CD14-positive monocyte (primary cell): ENCODE measurements at regions not wholly inside any gene's neighbourhood (a gene's known extent, or its start where the extent isn't known, plus 50 kb on each side); places are given as distances from the start of the nearest gene placed in this dataset.

Source experiments
- DNase-seq, 3 donors: peaks; one replicate each; pipeline ENCODE4 v3.0.0-alpha.2; 2011 to 2022
- H2AFZ ChIP-seq: 2 replicates; pipeline ENCODE4 v1.6.0; 2012; ENCODE audit warnings: mild to moderate bottlenecking, low read depth, low read length, inconsistent platforms; ENCODE audit not compliant: insufficient read depth, poor library complexity, severe bottlenecking
- H3K27ac ChIP-seq, 2 donors: 1 replicate in 1 of 2; 2 replicates in 1 of 2; pipeline ENCODE4 v1.5.1; 2012 to 2013; ENCODE audit warnings: low read length in 2 of 2, control low read depth in 1 of 2, inconsistent platforms in 1 of 2, low read depth in 1 of 2, mild to moderate bottlenecking in 1 of 2
- H3K27me3 ChIP-seq, 2 donors: one replicate each; pipeline versions ENCODE4 v1.6.0 to v1.6.1; 2011 to 2013; ENCODE audit warnings: low read length in 2 of 2; ENCODE audit not compliant: control insufficient read depth in 2 of 2, insufficient read depth in 2 of 2
- H3K36me3 ChIP-seq, 2 donors: replicated peaks in 1 of 2; 1 replicate in 1 of 2; 2 replicates in 1 of 2; pipeline versions ENCODE4 v1.5.1 to v1.6.1; 2012 to 2013; ENCODE audit warnings: low read length in 2 of 2, control low read depth in 1 of 2, inconsistent platforms in 1 of 2, mild to moderate bottlenecking in 1 of 2; ENCODE audit not compliant: insufficient read depth in 2 of 2, control insufficient read depth in 1 of 2
- H3K4me1 ChIP-seq, 2 donors: 1 replicate in 1 of 2; 2 replicates in 1 of 2; pipeline versions ENCODE4 v1.5.1 to v1.6.1; 2012 to 2013; ENCODE audit warnings: low read length in 2 of 2, control low read depth in 1 of 2, inconsistent platforms in 1 of 2, mild to moderate bottlenecking in 1 of 2, moderate library complexity in 1 of 2; ENCODE audit not compliant: insufficient read depth in 2 of 2, control insufficient read depth in 1 of 2
- H3K4me2 ChIP-seq: replicated peaks from 2 replicates; pipeline ENCODE3; 2012; ENCODE audit warnings: low read length, moderate library complexity, mild to moderate bottlenecking; ENCODE audit not compliant: poor library complexity, severe bottlenecking; ENCODE audit errors: extremely low read depth
- H3K4me3 ChIP-seq, 3 experiments: fragments of 200-600 bp in 1 of 3; sonication (generic) in 1 of 3; replicated peaks in 1 of 3; 1 replicate in 2 of 3; 2 replicates in 1 of 3; pipeline ENCODE4 v1.5.1; 2011 to 2013; ENCODE audit warnings: low read length in 3 of 3, mild to moderate bottlenecking in 3 of 3, control low read depth in 2 of 3, low read depth in 2 of 3, inconsistent platforms in 1 of 3, moderate library complexity in 1 of 3
- H3K79me2 ChIP-seq: 2 replicates; pipeline ENCODE4 v1.6.0; 2012; ENCODE audit warnings: mild to moderate bottlenecking, control low read depth, inconsistent platforms, low read length, moderate library complexity; ENCODE audit not compliant: insufficient read depth
- H3K9ac ChIP-seq: 2 replicates; pipeline ENCODE4 v1.6.0; 2017; ENCODE audit warnings: low read length, mild to moderate bottlenecking; ENCODE audit not compliant: insufficient read depth, poor library complexity, severe bottlenecking
- H3K9me3 ChIP-seq, 2 donors: replicated peaks in 1 of 2; 1 replicate in 1 of 2; 2 replicates in 1 of 2; pipeline versions ENCODE4 v1.5.1 to v1.6.1; 2012 to 2013; ENCODE audit warnings: low read length in 2 of 2, control low read depth in 1 of 2; ENCODE audit not compliant: control insufficient read depth in 1 of 2, insufficient read depth in 1 of 2
- H4K20me1 ChIP-seq: 2 replicates; pipeline ENCODE4 v1.6.0; 2012; ENCODE audit warnings: mild to moderate bottlenecking, low read length, control low read depth, moderate library complexity; ENCODE audit not compliant: insufficient read depth
- H3K27ac Mint-ChIP-seq, 7 donors: one replicate each; pipeline ENCODE4 v1.8.0; 2020; ENCODE audit warnings: mild to moderate bottlenecking in 7 of 7, mixed read lengths in 7 of 7, moderate library complexity in 6 of 7, inconsistent platforms in 2 of 7
- H3K27me3 Mint-ChIP-seq, 3 donors: one replicate each; pipeline ENCODE4 v1.8.0; 2021 to 2022; ENCODE audit warnings: low read depth in 3 of 3, mild to moderate bottlenecking in 3 of 3, mixed read lengths in 3 of 3, moderate library complexity in 3 of 3, inconsistent platforms in 1 of 3
- H3K36me3 Mint-ChIP-seq, 2 donors: one replicate each; pipeline ENCODE4 v1.8.0; 2020; ENCODE audit warnings: mixed read lengths in 2 of 2, inconsistent platforms in 1 of 2, mild to moderate bottlenecking in 1 of 2
- H3K4me1 Mint-ChIP-seq: one replicate; pipeline ENCODE4 v1.8.0; 2020; ENCODE audit warnings: mild to moderate bottlenecking, mixed read lengths
- H3K4me3 Mint-ChIP-seq, 2 donors: one replicate each; pipeline ENCODE4 v1.8.0; 2020; ENCODE audit warnings: mild to moderate bottlenecking in 2 of 2, mixed read lengths in 2 of 2, moderate library complexity in 1 of 2
- H3K9me3 Mint-ChIP-seq, 7 donors: one replicate each; pipeline ENCODE4 v1.8.0; 2020 to 2022; ENCODE audit warnings: mixed read lengths in 7 of 7, mild to moderate bottlenecking in 6 of 7, moderate library complexity in 6 of 7, inconsistent platforms in 2 of 7
- CTCF ChIP-seq: fragments of 200-600 bp; IDR thresholded peaks from one replicate; pipeline ENCODE4 v1.8.0; 2022; ENCODE audit warnings: antibody characterized with exemption, mild to moderate bottlenecking
- WGBS: methylation state at CpG from one replicate; pipeline ENCODE4 v1.1.5; 2013; ENCODE audit warnings: missing lambda C conversion rate; ENCODE audit not compliant: insufficient coverage; 5-methylcytosine and 5-hydroxymethylcytosine counted together
- intact Hi-C, 2 donors: fragments of 100-400 bp; cut with micrococcal nuclease; formaldehyde crosslinking; loops; one replicate each; pipeline versions ENCODE4 v1.15.0 to v1.15.1; 2023

- H3K4me1 Mint-ChIP-seq, result no peaks in the 10 kb centered on the region
- H3K79me2 ChIP-seq, result no peaks in the 10 kb centered on the region
- no peak for TF ChIP-seq CTCF
- H3K4me1 ChIP-seq, result no peaks in the 10 kb centered on the region
- H2AFZ ChIP-seq, result no peak overlapping the region
- H4K20me1 ChIP-seq, result no peaks in the 10 kb centered on the region
- H3K9me3 Mint-ChIP-seq, result no peaks in the 10 kb centered on the region
- no peaks in the 10 kb centered on the region for H3K27me3 ChIP-seq
- H3K36me3 ChIP-seq, result no peaks in the 10 kb centered on the region
- no peak overlapping the region for H3K4me3 ChIP-seq
- no peak overlapping the region for H3K27ac ChIP-seq
- no peak for DNase-seq
- H3K27me3 Mint-ChIP-seq, result peaks cover 0 to 3% (median 1%) of the 10 kb centered on the region in 3 donors
- H3K9me3 ChIP-seq, result no peaks in the 10 kb centered on the region
- H3K4me2 ChIP-seq, result no peak overlapping the region
- H3K9ac ChIP-seq, result no peak overlapping the region
- peak overlapping the region in 1 of 7 donors; percentile 61 for H3K27ac Mint-ChIP-seq
- intact Hi-C loops, result no loop called here
- no peaks in the 10 kb centered on the region for H3K36me3 Mint-ChIP-seq
- H3K4me3 Mint-ChIP-seq, result no peak overlapping the region
- WGBS, result 96% methylated on average over 8 of the region's 11 CpGs
Measured at GRCh38 chr3:14252321-14253021, 73.9 kb downstream of the LSM3 start.

GRCh38 chr3:14253022-14253706 is 74.5 kb downstream of the LSM3 start:
- no peak overlapping the region for H3K9ac ChIP-seq
- intact Hi-C loops, result no loop called here

More at GRCh38 chr3:14253022-14253706, 74.5 kb downstream of the LSM3 start:
- no peak overlapping the region for H3K27ac Mint-ChIP-seq
- H3K27ac ChIP-seq, result no peak overlapping the region
- DNase-seq, result no peak
- no peaks in the 10 kb centered on the region for H3K4me1 ChIP-seq
- no peak overlapping the region for H3K4me2 ChIP-seq
- H3K4me1 Mint-ChIP-seq, result no peaks in the 10 kb centered on the region
- no peaks in the 10 kb centered on the region for H3K9me3 Mint-ChIP-seq
- H3K27me3 Mint-ChIP-seq, result peaks cover 0 to 3% (median 1%) of the 10 kb centered on the region in 3 donors
- H3K4me3 Mint-ChIP-seq, result no peak overlapping the region
- H4K20me1 ChIP-seq, result no peaks in the 10 kb centered on the region
- no peak overlapping the region for H2AFZ ChIP-seq
- no peak for TF ChIP-seq CTCF
- no peaks in the 10 kb centered on the region for H3K9me3 ChIP-seq
- 93% methylated on average over 10 of the region's 11 CpGs for WGBS
- no peak overlapping the region for H3K4me3 ChIP-seq
- no peaks in the 10 kb centered on the region for H3K27me3 ChIP-seq
- H3K36me3 Mint-ChIP-seq, result no peaks in the 10 kb centered on the region
- no peaks in the 10 kb centered on the region for H3K79me2 ChIP-seq
- no peaks in the 10 kb centered on the region for H3K36me3 ChIP-seq
